GM19452 (cell line): ENCODE measurements at regions not wholly inside any gene's neighbourhood (a gene's known extent, or its start where the extent isn't known, plus 50 kb on each side); places are given as distances from the start of the nearest gene placed in this dataset.

Experiments
- ATAC-seq: cut with Tn5 transposase; IDR thresholded peaks from one replicate; pipeline ENCODE4 v1.9.1; 2021; ENCODE audit not compliant: unreplicated experiment

GRCh38 chr7:36088966-36089365, 64.1 kb upstream of the EEPD1 start:
- no peak for ATAC-seq

GRCh38 chr7:36090976-36091873, 61.8 kb upstream of the EEPD1 start:
- no peak for ATAC-seq

GRCh38 chr7:36091874-36092176, 61.2 kb upstream of the EEPD1 start:
- no peak for ATAC-seq

- ATAC-seq = no peak
Observed at GRCh38 chr7:36092221-36092771, 60.8 kb upstream of the EEPD1 start.

- no peak for ATAC-seq
Observed at GRCh38 chr7:36096460-36097095, 56.5 kb upstream of the EEPD1 start.

- no peak for ATAC-seq
Observed at GRCh38 chr7:36098096-36098495, 55.0 kb upstream of the EEPD1 start.

GRCh38 chr7:36100226-36100625, 52.8 kb upstream of the EEPD1 start:
- ATAC-seq = no peak

- ATAC-seq = no peak
Observed at GRCh38 chr7:36100634-36101033, 52.4 kb upstream of the EEPD1 start.
